Fibroblast of the conjunctiva (primary cell): ENCODE measurements at regions not wholly inside any gene's neighbourhood (a gene's known extent, or its start where the extent isn't known, plus 50 kb on each side); places are given as distances from the start of the nearest gene placed in this dataset.
"Not testable (repeated sequence)": the region's sequence is repeated elsewhere in the genome, so short reads cannot be mapped to it uniquely, and the experiment has no call there.

Experiments
- DNase-seq: peaks from one replicate; pipeline ENCODE4 v3.0.0-alpha.2; 2010; ENCODE audit warnings: low read depth

DNA sequence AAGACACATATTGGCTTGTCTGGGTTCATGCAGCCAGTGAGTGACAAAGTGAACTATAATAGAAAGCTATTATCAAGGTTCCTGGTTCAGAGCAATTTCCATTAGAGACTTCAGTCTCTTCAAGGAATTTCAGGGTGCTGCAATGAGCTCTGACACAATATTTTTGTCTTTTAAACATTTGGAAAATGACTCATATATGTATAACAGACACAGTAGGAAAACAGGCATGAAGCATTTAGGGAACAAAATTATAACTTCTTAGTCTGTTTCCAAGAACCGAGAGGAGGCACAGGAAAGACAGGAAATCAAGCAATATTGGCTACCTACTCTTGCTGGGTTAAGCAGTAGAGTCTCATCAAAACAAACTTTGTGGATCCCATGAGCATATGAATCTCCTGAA lies 170.4 kb downstream of the PTPRC start:
- DNase-seq = no peak

DNA sequence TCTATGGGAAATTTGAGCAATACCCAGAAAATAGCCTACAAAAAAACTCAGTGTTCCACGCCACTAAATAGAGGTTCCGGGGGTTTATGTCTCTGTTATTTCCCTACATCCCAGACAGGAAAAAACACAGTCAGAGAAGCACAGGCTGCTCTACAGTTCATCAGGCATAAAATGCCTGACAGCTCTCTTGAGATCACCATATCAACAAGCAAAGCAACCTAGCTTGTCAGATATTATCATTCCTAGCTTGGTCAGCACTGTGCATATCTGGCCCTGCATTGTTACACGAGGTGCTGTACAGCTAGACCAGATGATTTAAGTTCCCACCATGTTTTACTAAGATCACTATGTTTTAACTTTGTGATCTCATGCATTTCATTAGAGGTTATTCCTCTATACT lies 172.6 kb downstream of the PTPRC start:
- DNase-seq = no peak

DNA sequence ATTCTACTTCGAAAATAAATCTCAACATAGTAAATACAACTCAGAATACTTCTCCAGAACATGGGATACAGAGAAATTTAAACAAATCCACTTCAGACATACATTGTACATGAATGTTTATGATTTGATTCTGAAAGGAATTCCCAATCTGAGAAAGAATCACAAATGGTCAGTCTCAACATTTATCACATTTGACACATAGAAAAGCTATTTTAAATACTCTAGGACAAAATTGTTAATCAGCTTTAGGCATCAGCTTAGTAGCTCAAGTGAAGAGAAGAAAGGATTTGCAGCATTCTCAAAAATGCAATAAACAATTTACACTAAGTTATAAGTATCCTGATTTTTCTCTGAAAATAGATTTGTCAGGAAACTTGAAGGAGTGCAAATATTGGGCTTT lies 184.8 kb downstream of the PTPRC start:
- DNase-seq = no peak

DNA sequence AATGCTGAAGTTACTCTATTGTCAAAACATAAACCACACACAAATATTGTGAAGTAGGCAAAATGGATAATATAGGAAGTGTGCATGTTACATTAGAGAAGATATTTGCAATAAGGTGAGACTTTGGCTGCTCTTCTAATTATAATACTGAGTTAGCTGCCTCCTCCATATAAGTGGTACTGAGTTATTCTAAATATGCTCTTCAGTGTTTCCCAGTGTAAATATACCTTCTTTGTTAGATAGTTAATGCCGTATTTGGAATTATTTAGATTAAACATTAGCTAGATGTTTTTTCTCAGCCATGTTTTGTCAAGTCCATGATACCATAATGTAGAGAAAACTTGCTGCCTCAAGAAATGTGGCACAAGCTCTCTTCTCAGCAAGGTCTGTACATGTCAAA lies 186.4 kb downstream of the PTPRC start:
- no peak for DNase-seq

DNA sequence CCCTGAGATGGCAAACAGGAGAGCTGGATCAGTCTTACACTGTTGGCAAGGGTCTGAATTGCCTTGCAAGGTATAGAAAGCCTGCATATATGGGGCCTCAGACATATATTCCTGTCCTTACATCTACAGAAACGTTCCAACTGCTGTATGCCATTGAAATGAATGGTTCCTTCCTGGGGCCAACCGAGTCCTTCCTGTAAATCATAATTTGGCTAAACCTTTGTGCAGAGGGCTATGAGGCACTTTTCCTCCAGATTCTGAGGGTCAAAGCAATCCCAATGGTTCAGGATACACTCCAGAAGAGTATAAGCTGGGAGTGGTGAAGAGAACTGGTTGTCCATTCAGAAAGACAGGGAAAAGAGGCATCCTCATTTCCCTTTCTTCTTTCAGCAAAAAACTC lies 190.5 kb downstream of the PTPRC start:
- DNase-seq = no peak

DNA sequence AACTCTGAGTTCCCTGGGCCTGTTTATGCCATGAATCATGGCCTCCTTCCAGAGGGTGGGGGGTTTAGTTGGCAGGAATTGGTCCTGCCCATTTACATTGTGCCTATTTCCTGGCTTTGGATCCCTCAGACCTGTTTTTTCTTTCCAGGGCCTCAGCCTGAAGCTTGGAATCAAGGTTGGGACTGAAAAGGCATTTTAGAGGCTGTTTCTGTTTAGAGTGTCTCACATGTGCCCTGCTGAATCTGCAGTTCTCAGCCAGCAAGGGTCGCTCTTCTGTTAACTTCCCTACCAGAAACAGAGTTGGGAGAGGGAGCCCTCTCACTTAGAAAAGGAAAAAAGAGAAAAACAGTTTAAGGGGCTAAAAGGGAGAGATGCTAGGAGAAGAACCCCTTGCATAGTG lies 191.1 kb downstream of the PTPRC start:
- peak; percentile 21 for DNase-seq

DNA sequence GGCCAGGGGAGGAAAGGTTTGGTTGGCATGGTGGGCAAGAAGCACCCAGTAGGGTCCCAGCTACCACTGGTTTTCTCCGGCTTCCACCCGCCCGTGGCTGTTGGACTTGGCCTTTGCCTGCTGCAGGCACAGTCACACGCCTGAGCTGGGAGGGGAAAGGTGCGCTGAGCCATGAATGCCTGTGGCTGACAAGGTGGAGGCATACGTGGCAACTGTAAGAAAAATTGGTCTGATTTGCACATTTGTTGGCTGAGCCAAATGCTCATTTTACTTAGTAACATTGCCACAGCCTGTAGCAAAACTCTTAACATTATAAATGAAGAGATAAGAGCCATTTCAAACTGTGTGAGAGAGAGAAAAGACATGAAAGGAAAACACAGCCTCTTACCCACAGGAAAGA lies 191.6 kb downstream of the PTPRC start:
- DNase-seq = no peak

DNA sequence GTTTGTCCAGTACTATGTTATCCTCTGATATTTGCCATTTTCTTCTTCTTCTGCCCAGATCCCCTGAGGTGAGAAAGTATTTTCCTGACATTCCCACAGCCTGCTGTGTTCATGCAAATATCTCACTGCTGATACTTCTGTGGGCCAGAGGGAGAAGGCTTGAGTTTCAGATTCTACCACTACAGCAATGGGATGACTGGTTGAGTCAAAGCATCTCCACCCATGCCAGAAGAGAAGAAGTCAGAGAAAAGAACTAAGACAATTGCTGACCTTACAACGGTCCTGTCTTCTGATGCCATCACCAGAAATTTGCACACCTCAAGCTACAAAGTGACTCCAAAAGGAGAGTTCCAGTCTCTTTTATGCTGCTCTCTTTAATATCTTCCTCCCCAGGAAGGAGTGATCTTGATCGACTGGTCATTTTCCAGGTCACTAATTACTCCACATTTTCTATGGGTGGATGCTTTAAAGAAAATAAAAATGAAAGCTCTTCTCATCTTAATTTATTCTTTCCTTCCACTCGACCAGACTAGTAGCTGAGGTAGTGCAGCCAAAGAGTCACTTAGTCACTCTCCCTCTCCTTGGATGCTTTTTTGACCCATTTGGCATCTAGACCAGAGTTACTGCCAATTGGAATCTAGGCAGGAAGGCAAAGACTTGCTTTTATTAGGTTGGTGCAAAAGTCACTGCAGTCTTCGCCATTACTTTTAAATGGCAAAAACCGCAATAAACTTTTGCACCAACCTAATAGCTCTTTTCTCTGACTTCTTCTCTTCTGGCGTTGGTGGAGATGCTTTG lies 195.1 kb downstream of the PTPRC start:
- no peak for DNase-seq

DNA sequence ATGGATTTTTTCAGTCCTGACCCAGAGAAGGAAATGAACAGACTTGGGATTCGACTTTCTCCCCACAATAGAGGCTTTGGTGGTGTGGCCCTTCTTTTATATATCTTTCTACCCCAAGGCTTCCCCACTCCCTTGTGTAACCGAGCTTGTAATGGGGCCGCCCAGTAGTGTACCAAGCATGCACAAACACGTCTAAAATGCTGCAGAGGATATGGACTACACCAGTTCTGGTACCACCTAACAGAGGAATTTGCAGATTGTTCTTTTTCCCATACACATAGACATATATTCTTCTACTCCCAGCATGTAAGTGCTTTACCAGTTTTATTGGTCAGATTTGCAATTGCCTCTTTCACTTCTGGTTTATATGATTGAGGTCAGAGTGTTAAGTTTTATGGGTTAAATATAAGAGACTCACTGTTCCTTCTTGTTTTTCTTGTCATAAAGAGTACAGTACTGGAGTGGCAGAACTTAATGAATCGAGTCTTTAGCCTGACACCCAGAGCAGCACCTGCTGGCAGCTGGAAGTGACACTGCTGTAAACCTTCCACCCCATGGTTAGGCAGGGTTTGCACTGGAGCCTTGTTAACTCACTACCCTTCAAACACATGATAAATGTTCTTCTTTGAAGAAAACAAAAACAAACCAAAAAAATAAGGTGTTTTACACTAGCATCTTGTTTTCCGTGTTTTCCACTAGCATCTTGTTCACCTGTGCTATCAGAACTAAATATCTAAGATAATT lies 198.6 kb downstream of the PTPRC start:
- no peak for DNase-seq

DNA sequence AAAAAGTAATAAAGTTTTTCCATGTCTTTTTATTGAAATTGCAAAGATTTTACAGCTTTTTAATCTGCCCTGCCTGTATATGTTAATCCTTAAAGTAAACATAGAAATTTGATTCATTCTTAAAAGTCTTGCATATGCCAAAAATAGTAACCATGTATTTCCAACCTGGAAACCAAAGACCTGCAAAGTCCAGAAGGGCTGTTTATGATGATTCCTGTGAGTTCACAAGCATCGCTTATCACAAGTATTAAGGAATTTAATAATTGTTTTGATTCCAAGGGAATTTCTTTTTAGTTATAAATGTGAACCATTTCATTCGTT lies 199.1 kb downstream of the PTPRC start:
- DNase-seq = no peak

DNA sequence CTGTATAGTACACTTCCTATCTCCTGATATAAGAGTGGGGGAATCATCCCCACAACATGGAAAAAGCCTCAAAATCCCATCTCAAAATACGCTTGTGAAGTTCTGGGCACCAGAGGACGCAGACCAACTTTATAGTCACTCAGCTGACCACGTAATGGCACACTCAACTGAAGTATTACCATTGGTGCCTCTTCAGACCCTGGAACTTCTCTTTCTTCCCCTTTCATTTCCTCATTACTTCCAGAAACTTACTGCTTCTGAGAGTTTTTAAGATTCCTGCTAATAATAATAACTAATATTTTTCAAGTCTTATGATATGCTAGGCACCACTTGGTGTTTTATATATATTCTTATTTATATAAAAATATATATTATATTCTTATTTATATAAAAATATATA lies 202.6 kb downstream of the PTPRC start:
- no peak for DNase-seq

DNA sequence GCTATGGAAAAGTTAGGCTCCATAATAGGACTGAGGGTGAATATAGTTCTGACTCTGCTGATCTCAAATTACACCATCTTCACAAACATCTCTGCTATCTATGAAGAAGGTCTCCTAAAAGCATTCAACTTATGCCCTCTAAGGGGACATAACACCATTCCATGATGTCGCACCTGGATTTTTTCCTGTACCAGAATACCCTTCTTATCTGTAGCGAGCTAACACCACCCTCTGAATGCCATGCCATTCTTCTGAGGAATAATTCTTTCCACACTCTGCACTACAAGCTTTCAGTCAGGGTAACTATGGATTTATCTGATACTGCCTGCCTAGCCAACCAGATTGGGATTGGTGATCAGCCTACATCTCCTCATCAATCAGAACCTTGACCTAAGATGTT lies 203.8 kb downstream of the PTPRC start:
- no peak for DNase-seq

DNA sequence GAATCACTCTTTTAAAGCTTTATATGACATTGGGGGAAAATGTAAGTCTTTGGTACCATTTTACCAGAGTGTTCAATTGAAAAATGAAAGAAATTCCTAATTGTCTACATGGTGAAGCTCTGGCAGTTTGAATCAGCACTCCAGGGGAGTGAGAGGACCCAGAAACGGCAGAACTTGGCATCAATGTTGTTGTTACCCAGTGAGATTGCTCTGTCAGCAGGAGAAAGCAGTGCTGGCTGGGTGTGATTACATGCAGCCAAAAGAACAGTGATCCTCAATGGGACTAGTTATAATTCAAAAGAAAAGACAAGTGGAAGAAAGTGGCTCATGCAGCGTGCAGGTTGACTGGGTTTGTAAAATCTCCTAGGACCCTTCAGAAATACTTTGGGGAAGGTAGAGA lies 206.4 kb downstream of the PTPRC start:
- no peak for DNase-seq

DNA sequence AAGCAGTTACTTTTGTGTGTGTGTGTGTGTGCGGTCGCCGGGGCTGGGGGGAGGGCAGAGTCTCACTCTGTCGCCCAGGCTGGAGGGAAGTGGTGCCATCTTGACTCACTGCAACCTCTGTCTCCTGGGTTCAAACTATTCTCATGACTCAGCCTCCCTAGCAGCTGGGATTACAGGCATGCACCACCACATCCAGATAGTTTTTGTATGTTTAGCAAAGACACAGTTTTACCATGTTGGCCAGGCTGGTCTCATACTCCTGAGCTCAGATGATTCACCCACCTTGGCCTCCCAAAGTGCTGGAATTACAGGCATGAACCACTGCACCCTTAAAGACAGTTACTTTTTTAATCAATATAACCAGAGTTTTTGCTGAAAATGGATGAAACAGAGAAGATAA lies 207.0 kb downstream of the PTPRC start:
- DNase-seq = no peak

DNA sequence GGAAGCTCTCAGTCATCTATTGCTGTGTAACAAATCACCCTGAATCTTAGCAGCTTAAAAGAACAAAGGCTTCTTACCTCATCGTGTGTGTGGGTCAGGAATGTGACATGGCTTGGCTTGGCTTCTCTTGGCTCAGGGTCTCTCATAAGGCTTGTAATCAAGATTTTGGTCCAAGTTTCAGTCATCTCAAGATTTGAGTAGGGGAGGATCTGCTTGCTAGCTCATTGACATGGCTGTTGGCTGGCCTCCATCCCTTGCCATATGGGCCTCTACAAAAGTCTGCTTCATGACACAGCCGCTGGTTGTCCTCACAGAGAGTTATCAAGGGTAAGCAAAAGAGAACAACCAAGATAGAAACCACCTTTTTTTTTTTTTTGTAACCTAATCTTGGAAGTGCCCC lies 207.7 kb downstream of the PTPRC start:
- DNase-seq = no peak

DNA sequence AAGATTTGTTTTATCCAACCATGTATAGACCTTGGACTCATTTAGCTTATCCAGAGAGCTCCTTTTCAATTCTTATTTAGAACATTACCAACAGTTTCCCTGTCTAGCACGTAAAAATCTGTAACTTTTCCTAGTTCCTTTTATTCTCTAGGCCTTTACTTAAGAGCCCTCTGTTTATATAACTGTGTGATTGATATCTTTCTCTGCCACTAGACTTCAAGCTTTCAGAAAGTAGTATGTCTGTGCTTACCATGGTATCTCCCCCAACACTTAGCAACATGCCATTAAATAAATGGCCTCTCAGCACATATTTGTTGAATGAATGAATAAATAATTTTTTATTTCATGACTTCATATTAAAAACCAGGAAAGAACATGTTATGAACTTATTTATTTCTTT lies 209.4 kb downstream of the PTPRC start:
- DNase-seq = no peak

DNA sequence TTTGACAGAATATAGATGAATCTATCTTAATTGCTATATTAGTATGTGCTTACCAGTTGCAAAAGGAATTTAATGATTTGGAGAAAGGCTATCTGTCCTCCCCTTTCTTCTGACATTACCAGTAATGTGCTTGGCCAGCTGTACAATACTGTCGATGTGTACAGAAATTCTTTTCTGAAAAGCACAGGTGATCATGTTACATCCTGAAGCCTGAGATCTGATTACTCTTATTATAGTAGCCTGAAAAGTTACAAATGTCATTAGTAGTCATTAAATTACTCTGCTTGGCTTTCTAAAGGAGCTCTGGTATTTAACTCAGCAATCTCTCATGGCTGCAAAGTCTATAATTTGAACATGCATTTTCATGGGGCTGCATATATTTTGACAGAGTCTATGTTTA lies 209.8 kb downstream of the PTPRC start:
- DNase-seq = no peak

DNA sequence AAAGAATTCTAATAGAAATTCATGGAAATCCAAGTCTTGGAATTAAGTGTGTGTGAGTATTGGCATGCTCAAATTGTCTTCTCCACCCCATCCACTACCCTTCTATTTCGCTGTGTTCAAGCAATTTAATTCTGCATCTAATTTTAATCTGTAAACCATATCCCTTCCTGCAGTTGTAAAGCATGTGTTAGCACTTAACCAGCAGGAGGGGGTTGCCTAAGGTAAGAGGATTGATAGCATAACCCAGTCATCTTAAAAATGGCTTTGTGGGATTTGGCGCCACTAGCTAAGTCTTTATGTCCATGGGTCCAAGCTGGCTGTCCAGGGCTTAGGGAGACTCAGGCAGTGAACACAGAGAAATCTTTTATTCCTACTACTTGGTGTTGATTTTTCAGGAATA lies 210.3 kb downstream of the PTPRC start:
- no peak for DNase-seq

DNA sequence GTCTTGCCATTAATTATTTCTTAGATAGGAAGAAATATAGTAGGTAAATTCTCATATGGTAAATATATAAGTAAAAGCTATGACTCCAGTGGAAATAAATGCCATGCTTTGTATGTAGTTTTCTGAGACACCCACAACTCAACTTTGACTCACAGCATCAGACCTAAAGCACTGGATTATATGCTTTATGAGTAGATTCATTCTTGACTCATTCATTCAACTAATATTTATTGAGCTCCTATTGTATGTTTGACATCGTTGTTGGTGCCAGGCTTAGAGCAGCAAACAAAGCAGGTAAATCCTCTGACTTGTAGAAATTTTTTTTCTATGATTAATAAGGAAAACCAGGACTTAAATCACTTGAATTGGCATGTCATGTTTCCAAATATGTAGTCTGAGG lies 211.4 kb downstream of the PTPRC start:
- no peak for DNase-seq

DNA sequence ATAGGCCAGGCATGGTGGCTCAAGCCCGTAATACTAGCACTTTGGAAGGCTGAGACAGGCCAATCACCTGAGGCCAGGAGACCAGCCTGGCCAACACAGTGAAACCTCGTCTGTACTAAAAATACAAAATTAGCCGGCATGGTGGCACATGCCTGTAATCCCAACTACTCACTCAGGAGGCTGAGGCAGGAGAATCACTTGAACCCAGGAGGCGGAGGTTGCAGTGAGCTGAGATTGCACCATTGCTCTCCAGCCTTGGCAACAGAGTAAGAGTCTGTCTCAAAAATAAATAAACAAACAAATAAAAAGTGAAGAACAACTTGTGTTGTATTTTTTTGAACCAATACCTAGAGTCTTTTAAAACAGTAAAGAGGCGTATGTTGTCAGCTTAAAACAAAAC lies 212.1 kb downstream of the PTPRC start:
- DNase-seq = not testable (repeated sequence)

DNA sequence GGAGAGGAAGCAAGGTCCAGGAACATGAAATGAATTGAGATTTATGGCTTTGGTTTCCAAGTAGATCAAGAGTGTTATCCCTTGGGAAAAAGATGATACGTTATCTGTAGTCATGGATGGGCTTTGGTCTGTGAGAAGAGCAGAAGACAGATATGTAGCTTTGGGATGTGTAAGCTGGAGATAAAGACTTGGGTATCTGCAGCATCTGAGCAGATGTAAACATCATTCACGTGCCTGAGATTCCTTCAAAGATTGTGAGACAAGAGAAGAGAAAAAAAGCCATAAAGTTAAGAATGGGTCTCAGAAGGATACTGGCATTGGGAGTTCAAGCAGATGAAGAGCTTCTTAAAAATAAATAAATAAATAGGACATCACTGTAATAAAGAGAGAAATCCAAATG lies 217.8 kb downstream of the PTPRC start:
- DNase-seq = no peak

DNA sequence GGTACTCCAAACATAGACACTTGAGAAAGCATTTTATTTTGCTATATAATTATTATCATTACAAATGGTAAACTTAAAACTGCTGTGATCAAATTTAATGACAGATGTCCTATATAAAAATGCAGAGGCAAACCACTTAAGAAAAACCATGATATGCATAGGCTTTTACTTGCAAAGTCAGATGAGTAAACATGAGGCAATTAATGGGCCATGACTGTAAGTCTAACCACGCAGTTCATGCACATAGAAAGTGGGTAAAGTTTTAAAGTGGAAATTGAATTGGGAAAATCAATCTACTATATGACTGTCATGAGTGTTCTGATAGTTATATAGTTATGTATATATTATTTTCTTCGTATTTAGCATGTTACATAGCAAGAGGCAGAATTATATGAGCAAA lies 219.2 kb downstream of the PTPRC start:
- no peak for DNase-seq

DNA sequence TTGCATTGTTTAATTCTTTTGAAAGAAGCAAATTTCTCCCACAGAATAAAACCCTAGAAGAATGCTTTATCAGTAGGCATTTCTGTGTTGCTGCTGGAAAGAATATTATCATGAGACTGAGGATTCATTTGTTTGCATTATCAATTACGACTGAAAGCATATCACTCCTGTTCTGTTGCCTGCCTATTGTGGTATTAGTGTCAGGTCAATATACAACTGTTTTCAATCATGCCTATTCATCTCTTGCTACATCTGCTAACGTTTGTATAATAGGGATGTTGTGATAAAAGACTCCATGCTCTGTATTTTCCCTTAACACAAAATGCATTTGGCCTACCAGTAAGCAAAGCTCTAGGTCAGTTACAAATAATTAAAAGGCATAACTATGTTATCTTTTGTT lies 221.5 kb downstream of the PTPRC start:
- DNase-seq = no peak

DNA sequence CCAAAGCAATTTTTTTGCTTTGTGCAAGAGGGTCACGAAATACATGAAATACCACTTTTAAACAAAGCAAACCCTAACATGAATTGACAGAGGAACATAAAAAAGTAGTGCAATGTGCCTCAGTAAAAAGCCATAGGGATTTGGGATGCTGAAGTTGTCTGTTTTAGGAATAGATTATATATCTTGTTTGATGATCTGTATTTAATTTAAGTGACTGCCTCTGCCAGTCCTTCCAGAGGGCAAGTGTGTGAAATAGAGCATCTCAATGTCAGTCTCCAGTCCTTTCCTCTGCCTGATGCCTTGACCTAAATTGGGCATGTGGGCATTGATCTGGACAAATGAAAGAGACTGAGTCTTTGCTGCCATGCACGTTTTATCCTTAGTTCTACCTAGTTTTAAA lies 222.8 kb downstream of the PTPRC start:
- DNase-seq = no peak
